ENCODE measurements at regions not wholly inside any gene's neighbourhood (a gene's known extent, or its start where the extent isn't known, plus 50 kb on each side); places are given as distances from the start of the nearest gene placed in this dataset.

GRCh38 chrX:20347481-20347880, 80.8 kb upstream of the RPS6KA3 start:
- no peaks in the 10 kb centered on the region for H3K4me1 ChIP-seq
- H3K27ac ChIP-seq, result no peak overlapping the region
- H3K27me3 ChIP-seq, result no peaks in the 10 kb centered on the region
- no peaks in the 10 kb centered on the region for H3K36me3 ChIP-seq
- no peak for ATAC-seq
- WGBS, 2 donors (ENCODE audit: low coverage in 1 of 2), result 24 to 62% methylated on average over 4 to 5 of the region's 5 CpGs
- H3K4me3 ChIP-seq, result no peak overlapping the region
- TF ChIP-seq POLR2AphosphoS5 (IDR thresholded peaks at IDR 0.05) (no peak), CTCF (IDR thresholded peaks at IDR 0.05) (no peak), EP300 (IDR thresholded peaks at IDR 0.05) (no peak), POLR2A (IDR thresholded peaks at IDR 0.05) (no peak)
- no peaks in the 10 kb centered on the region for H3K9me3 ChIP-seq

DNA sequence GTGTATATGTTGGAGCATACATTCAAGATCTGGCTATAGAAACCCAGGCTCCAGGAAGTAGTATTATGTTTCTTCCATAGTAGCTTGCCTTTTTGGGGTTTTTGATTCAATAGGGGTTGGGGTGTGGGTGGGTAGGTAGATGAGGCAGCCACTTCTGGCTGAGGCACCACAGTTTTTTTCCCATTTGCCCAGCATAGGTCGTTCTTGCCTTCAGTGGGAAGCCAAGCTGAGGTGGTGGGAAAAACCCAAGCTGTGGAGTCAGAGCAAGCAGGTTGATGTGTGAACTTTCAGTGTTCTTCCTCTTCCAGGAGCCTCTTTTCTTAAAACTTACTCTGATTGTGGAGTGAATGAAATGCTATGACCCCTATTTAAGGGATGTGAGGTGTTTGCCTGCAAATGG, 67.0 kb upstream of the RPS6KA3 start:
- no peak for ATAC-seq
- H3K4me1 ChIP-seq, result no peaks in the 10 kb centered on the region
- H3K4me3 ChIP-seq, result no peak overlapping the region
- no peaks in the 10 kb centered on the region for H3K27me3 ChIP-seq
- H3K36me3 ChIP-seq, result no peaks in the 10 kb centered on the region
- H3K27ac ChIP-seq, result no peak overlapping the region
- H3K9me3 ChIP-seq, result no peaks in the 10 kb centered on the region
- TF ChIP-seq EP300 (IDR thresholded peaks at IDR 0.05) (no peak), POLR2A (IDR thresholded peaks at IDR 0.05) (no peak)
- WGBS, 2 donors (ENCODE audit: low coverage in 1 of 2), result 25% methylated on average over 1 of the region's 1 CpG

- no peaks in the 10 kb centered on the region for H3K36me3 ChIP-seq
- H3K27me3 ChIP-seq, result no peaks in the 10 kb centered on the region
- no peak for ATAC-seq
- no peak for TF ChIP-seq POLR2A (IDR thresholded peaks at IDR 0.05)
- no peak for TF ChIP-seq CTCF (IDR thresholded peaks at IDR 0.05)
- no peak for TF ChIP-seq POLR2AphosphoS5 (IDR thresholded peaks at IDR 0.05)
- TF ChIP-seq EP300 (IDR thresholded peaks at IDR 0.05), result no peak
- no peaks in the 10 kb centered on the region for H3K9me3 ChIP-seq
- H3K27ac ChIP-seq, result no peak overlapping the region
- no peak overlapping the region for H3K4me3 ChIP-seq
- H3K4me1 ChIP-seq, result no peaks in the 10 kb centered on the region
- WGBS, 2 donors (ENCODE audit: low coverage in 1 of 2), result 40% methylated on average over 1 of the region's 2 CpGs; no CpG with 5 or more reads in 1 of the 2 donors
Observed at GRCh38 chrX:20330545-20330944, 63.8 kb upstream of the RPS6KA3 start.

- Histone ChIP-seq H3K27me3 (no peaks in the 10 kb centered on the region), H3K4me1 (no peaks in the 10 kb centered on the region), H3K36me3 (no peaks in the 10 kb centered on the region), H3K9me3 (no peaks in the 10 kb centered on the region), H3K4me3 (no peak overlapping the region), H3K27ac (no peak overlapping the region)
- no peak for ATAC-seq
- 44 to 90% methylated on average over 3 of the region's 3 CpGs for WGBS, 2 donors (ENCODE audit: low coverage in 1 of 2)
- no peak for TF ChIP-seq POLR2AphosphoS5 (IDR thresholded peaks at IDR 0.05)
Observed at GRCh38 chrX:20329435-20329834, 62.7 kb upstream of the RPS6KA3 start.

DNA sequence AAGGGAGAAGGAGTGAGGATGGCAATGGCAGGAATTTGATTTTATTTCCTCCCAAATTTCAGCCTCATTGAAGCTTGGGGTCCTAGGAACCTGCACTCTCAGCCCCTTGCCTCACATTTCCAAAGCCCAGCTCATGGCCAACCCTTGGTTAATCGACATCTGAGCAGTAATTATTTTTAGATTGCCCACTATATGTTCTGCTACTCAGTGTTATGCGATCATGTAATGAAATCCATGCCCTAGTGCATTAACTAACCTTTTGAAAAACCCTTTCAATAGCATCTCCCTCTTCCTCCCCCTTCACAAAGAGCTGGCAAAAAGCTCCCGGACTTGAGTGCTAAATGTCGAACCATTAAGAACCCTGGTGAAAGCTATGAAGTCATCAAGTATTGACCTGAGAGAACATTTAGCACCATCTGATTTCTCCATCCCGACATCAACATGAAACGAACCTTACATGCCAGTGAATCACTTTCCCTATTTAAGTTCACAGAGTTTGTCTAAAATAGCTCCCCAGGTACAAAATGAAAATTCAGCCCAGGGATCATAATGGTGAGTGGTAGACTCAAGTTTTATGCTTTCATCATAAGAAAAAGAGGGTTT, 59.2 kb upstream of the RPS6KA3 start:
- WGBS, 2 donors (ENCODE audit: low coverage in 1 of 2), result 82 to 100% methylated on average over 3 to 6 of the region's 6 CpGs
- Histone ChIP-seq H3K27ac (no peak overlapping the region), H3K4me1 (no peaks in the 10 kb centered on the region), H3K9me3 (no peaks in the 10 kb centered on the region), H3K4me3 (no peak overlapping the region), H3K36me3 (no peaks in the 10 kb centered on the region), H3K27me3 (no peaks in the 10 kb centered on the region)
- TF ChIP-seq POLR2AphosphoS5 (IDR thresholded peaks at IDR 0.05) (no peak), EP300 (IDR thresholded peaks at IDR 0.05) (no peak), CTCF (IDR thresholded peaks at IDR 0.05) (no peak), POLR2A (IDR thresholded peaks at IDR 0.05) (no peak)
- no peak for ATAC-seq

GRCh38 chrX:20322887-20323286, 56.2 kb upstream of the RPS6KA3 start:
- TF ChIP-seq POLR2AphosphoS5 (IDR thresholded peaks at IDR 0.05) (no peak), CTCF (IDR thresholded peaks at IDR 0.05) (no peak), EP300 (IDR thresholded peaks at IDR 0.05) (no peak)
- ATAC-seq, result no peak
- WGBS, 2 donors (ENCODE audit: low coverage in 1 of 2), result 70% methylated on average over 2 of the region's 5 CpGs; no CpG with 5 or more reads in 1 of the 2 donors
- Histone ChIP-seq H3K4me1 (no peaks in the 10 kb centered on the region), H3K4me3 (no peak overlapping the region), H3K36me3 (no peaks in the 10 kb centered on the region), H3K27me3 (no peaks in the 10 kb centered on the region), H3K27ac (no peak overlapping the region), H3K9me3 (no peaks in the 10 kb centered on the region)

Data from gastroesophageal sphincter (tissue), 4 donors.